Hepatocyte (in vitro differentiated cells): ENCODE measurements at regions not wholly inside any gene's neighbourhood (a gene's known extent, or its start where the extent isn't known, plus 50 kb on each side); places are given as distances from the start of the nearest gene placed in this dataset.
A peak's percentile ranks its signal among the peaks of the same experiment; 100 is the strongest.

Experiments used
- DNase-seq: peaks from one replicate; pipeline ENCODE4 v3.0.0-alpha.2; 2016; ENCODE audit warnings: low spot score
- H2AFZ ChIP-seq: fragments of 200-600 bp; sonication (generic); 2 replicates; pipeline ENCODE4 v1.6.0; 2016; ENCODE audit warnings: antibody characterized with exemption, mild to moderate bottlenecking
- H3K27ac ChIP-seq: fragments of 200-600 bp; sonication (generic); 2 replicates; pipeline ENCODE4 v1.5.1; 2016; ENCODE audit warnings: mild to moderate bottlenecking
- H3K27me3 ChIP-seq: fragments of 200-600 bp; sonication (generic); 2 replicates; pipeline ENCODE4 v1.6.1; 2016
- H3K36me3 ChIP-seq: fragments of 200-600 bp; sonication (generic); replicated peaks from 2 replicates; pipeline ENCODE4 v1.5.1; 2016; ENCODE audit warnings: low read depth; ENCODE audit not compliant: insufficient read depth
- H3K4me1 ChIP-seq: fragments of 200-600 bp; sonication (generic); 2 replicates; pipeline ENCODE4 v1.5.1; 2016; ENCODE audit warnings: mild to moderate bottlenecking, moderate library complexity; ENCODE audit not compliant: insufficient read depth
- H3K4me2 ChIP-seq: fragments of 200-600 bp; sonication (generic); 2 replicates; pipeline ENCODE4 v1.6.0; 2016
- H3K4me3 ChIP-seq: fragments of 200-600 bp; sonication (generic); 2 replicates; pipeline ENCODE4 v1.5.1; 2016; ENCODE audit warnings: mild to moderate bottlenecking
- H3K79me2 ChIP-seq: fragments of 200-600 bp; sonication (generic); 2 replicates; pipeline ENCODE4 v1.6.0; 2017; ENCODE audit warnings: mild to moderate bottlenecking
- H3K9me2 ChIP-seq: fragments of 200-600 bp; sonication (generic); replicated peaks from 2 replicates; pipeline ENCODE4 v1.6.0; 2017; ENCODE audit warnings: mild to moderate bottlenecking; ENCODE audit not compliant: insufficient read depth
- H3K9me3 ChIP-seq: fragments of 200-600 bp; sonication (generic); 2 replicates; pipeline ENCODE4 v1.5.1; 2016; ENCODE audit warnings: low read depth, mild to moderate bottlenecking
- H4K20me1 ChIP-seq: fragments of 200-600 bp; sonication (generic); 2 replicates; pipeline ENCODE4 v1.6.0; 2016; ENCODE audit warnings: mild to moderate bottlenecking; ENCODE audit not compliant: insufficient read depth, poor library complexity, severe bottlenecking
- EZH2 ChIP-seq: fragments of 200-600 bp; sonication (generic); IDR thresholded peaks from 2 replicates; pipeline ENCODE4 v1.6.1; 2016; ENCODE audit warnings: antibody characterized with exemption, mild to moderate bottlenecking, borderline replicate concordance
- EZH2phosphoT487 ChIP-seq: fragments of 200-600 bp; sonication (generic); IDR thresholded peaks from one replicate; pipeline ENCODE4 v1.6.1; 2018; ENCODE audit warnings: antibody characterized with exemption, mild to moderate bottlenecking, low read depth, moderate library complexity; ENCODE audit not compliant: unreplicated experiment, severe bottlenecking
- WGBS: methylation state at CpG from one replicate; pipeline ENCODE4 v1.1.6; 2016; ENCODE audit warnings: low lambda C conversion rate; ENCODE audit errors: missing lambda C conversion rate; 5-methylcytosine and 5-hydroxymethylcytosine counted together
- TF ChIP-seq, protein P1 (sequence below): fragments of 200-600 bp; sonication (generic); IDR thresholded peaks from 2 replicates; pipeline ENCODE4 v1.5.1; 2016; ENCODE audit warnings: antibody characterized with exemption, mild to moderate bottlenecking; ENCODE audit not compliant: poor library complexity

DNA sequence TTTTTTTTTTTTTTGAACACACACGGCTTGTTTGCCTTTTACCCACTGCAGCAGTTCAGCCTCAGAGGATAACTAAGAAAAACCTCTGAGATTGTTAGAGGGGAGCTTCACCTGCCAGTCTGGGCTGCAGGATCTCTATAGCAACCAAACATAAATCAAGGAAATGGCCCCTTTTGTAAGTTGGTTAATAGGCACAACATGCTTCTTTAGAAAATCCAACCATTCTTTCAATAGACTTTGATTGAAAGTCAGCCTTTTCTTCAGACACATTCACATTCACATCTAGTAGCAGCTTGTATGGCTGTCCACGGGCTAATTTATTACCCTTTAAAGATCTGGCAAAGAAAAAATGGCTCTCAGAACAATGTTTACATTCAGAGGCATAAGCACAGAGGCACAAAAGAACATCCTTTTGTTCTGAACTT is 136.6 kb upstream of the RARB start:
- Histone ChIP-seq H3K27me3 (no peaks in the 10 kb centered on the region), H3K9me2 (no peaks in the 10 kb centered on the region), H3K36me3 (no peaks in the 10 kb centered on the region), H3K4me2 (peak overlapping the region; percentile 3), H4K20me1 (no peaks in the 10 kb centered on the region), H3K4me3 (no peak overlapping the region), H3K27ac (peak overlapping the region; percentile 17), H3K9me3 (no peaks in the 10 kb centered on the region), H3K79me2 (no peaks in the 10 kb centered on the region), H3K4me1 (peaks cover 22% of the 10 kb centered on the region), H2AFZ (no peak overlapping the region)
- TF ChIP-seq EZH2phosphoT487: no peak
- no peak for TF ChIP-seq EZH2
- TF ChIP-seq, protein P1, sequence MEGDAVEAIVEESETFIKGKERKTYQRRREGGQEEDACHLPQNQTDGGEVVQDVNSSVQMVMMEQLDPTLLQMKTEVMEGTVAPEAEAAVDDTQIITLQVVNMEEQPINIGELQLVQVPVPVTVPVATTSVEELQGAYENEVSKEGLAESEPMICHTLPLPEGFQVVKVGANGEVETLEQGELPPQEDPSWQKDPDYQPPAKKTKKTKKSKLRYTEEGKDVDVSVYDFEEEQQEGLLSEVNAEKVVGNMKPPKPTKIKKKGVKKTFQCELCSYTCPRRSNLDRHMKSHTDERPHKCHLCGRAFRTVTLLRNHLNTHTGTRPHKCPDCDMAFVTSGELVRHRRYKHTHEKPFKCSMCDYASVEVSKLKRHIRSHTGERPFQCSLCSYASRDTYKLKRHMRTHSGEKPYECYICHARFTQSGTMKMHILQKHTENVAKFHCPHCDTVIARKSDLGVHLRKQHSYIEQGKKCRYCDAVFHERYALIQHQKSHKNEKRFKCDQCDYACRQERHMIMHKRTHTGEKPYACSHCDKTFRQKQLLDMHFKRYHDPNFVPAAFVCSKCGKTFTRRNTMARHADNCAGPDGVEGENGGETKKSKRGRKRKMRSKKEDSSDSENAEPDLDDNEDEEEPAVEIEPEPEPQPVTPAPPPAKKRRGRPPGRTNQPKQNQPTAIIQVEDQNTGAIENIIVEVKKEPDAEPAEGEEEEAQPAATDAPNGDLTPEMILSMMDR: no peak
- DNase-seq: peak; percentile 16
- 15% methylated on average over 2 of the region's 2 CpGs for WGBS

DNA sequence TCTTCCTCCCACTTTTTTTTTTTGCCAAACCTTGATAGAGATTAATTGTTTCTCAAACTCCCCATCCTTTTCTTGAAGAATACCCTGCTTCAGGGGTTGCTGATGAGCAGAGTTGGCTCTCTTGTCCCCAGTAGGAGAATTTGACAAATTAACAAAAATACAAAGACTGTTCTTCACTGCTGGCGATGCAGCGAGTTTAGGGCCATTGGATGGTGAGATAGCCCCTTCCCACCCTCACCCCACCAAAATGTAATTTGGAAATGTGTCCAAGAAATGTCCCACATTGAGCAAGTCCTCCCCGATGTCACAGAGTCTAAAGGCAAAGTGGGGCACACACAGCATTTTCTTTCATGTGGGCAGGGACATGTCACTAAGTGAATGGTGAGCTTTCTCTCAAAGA is 136.0 kb upstream of the RARB start:
- Histone ChIP-seq H3K4me3 (no peak overlapping the region), H3K9me3 (no peaks in the 10 kb centered on the region), H3K4me2 (no peak overlapping the region)

DNA sequence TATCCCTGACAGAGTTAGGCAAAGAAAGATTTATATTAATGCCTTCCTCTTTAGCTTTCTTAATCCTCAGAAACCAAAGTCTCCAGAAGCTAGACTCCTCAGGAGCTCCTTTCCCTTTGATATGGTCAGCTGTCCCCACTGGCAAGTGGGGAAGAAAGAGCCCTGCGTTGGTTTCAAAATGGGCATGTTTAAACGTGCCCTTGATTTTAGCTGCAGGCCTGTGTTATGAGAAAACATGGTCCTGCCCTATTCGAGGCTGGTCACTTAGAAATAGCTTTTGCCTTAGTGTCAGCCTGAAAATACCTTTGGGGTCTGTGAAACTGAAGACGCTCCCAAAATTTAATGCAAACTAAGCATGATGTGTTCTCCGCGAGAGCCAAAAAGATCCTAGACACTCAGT is 135.5 kb upstream of the RARB start:
- no peak overlapping the region for H2AFZ ChIP-seq
- H3K4me2 ChIP-seq: no peak overlapping the region

More for the DNA sequence above, 136.0 kb upstream of the RARB start:
- Histone ChIP-seq H4K20me1 (no peaks in the 10 kb centered on the region), H3K36me3 (no peaks in the 10 kb centered on the region), H3K4me1 (peaks cover 22% of the 10 kb centered on the region), H3K27me3 (no peaks in the 10 kb centered on the region), H3K27ac (peak overlapping the region; percentile 17), H3K79me2 (no peaks in the 10 kb centered on the region), H3K9me2 (no peaks in the 10 kb centered on the region), H2AFZ (no peak overlapping the region)
- TF ChIP-seq EZH2phosphoT487 (no peak), EZH2 (no peak)
- TF ChIP-seq, protein P1: no peak
- no peak for DNase-seq
- WGBS: 96% methylated on average over 3 of the region's 3 CpGs

More for the DNA sequence above, 135.5 kb upstream of the RARB start:
- TF ChIP-seq, protein P1: no peak
- TF ChIP-seq EZH2phosphoT487: no peak
- no peak for TF ChIP-seq EZH2
- Histone ChIP-seq H3K9me3 (no peaks in the 10 kb centered on the region), H3K4me1 (peaks cover 22% of the 10 kb centered on the region), H4K20me1 (no peaks in the 10 kb centered on the region), H3K4me3 (no peak overlapping the region), H3K27ac (peak overlapping the region; percentile 17), H3K36me3 (no peaks in the 10 kb centered on the region), H3K9me2 (no peaks in the 10 kb centered on the region), H3K79me2 (no peaks in the 10 kb centered on the region), H3K27me3 (no peaks in the 10 kb centered on the region)
- WGBS: 74% methylated on average over 6 of the region's 6 CpGs
- DNase-seq: no peak
